Activated naive CD8-positive, alpha-beta T cell treated with anti-CD3 and anti-CD28 coated beads, Interleukin-2, amount 10 ng/mL, durations not matched to agents 7 days and 5 days (primary cell): ENCODE measurements at regions not wholly inside any gene's neighbourhood (a gene's known extent, or its start where the extent isn't known, plus 50 kb on each side); places are given as distances from the start of the nearest gene placed in this dataset.

Experiments used
- ATAC-seq: fragments of 150-1000 bp; cut with Tn5 transposase; one replicate; pipeline ENCODE4 v1.10.0; 2021; ENCODE audit warnings: low read depth, moderate library complexity
- POLR2A ChIA-PET: fragments of 350-600 bp; sonication (Branson Sonifier 250); formaldehyde crosslinking; loops from one replicate; lab custom pipeline; 2021; ENCODE audit warnings: antibody characterized with exemption; lab: Charles Lee
- DNase-seq: peaks from one replicate; pipeline ENCODE4 v3.0.0; 2021
- H3K27ac Mint-ChIP-seq: one replicate; pipeline ENCODE4 v1.8.0; 2022; ENCODE audit warnings: mild to moderate bottlenecking, mixed read lengths
- H3K27me3 Mint-ChIP-seq: one replicate; pipeline ENCODE4 v1.8.0; 2022; ENCODE audit warnings: mild to moderate bottlenecking, moderate library complexity, mixed read lengths
- H3K36me3 Mint-ChIP-seq: one replicate; pipeline ENCODE4 v1.8.0; 2021; ENCODE audit warnings: mild to moderate bottlenecking, mixed read lengths
- H3K4me1 Mint-ChIP-seq: one replicate; pipeline ENCODE4 v1.8.0; 2021; ENCODE audit warnings: mixed read lengths
- H3K4me3 Mint-ChIP-seq: one replicate; pipeline ENCODE4 v1.8.0; 2022; ENCODE audit warnings: mild to moderate bottlenecking, moderate library complexity, mixed read lengths
- H3K9me3 Mint-ChIP-seq: one replicate; pipeline ENCODE4 v1.8.0; 2021; ENCODE audit warnings: mixed read lengths

GRCh38 chr18:44198612-44199284, 481.9 kb upstream of the SETBP1 start:
- H3K27me3 Mint-ChIP-seq, result peaks cover 2% of the 10 kb centered on the region
- POLR2A ChIA-PET, result no interaction called here
- H3K27ac Mint-ChIP-seq, result no peak overlapping the region
- peaks cover 6% of the 10 kb centered on the region for H3K9me3 Mint-ChIP-seq
- no peaks in the 10 kb centered on the region for H3K4me1 Mint-ChIP-seq
- H3K36me3 Mint-ChIP-seq, result no peaks in the 10 kb centered on the region
- DNase-seq, result no peak
- no peak overlapping the region for H3K4me3 Mint-ChIP-seq
- no peak for ATAC-seq

- Mint-ChIP-seq H3K4me1 (no peaks in the 10 kb centered on the region), H3K27ac (no peak overlapping the region), H3K4me3 (no peak overlapping the region), H3K36me3 (no peaks in the 10 kb centered on the region), H3K27me3 (no peaks in the 10 kb centered on the region), H3K9me3 (no peaks in the 10 kb centered on the region)
- DNase-seq (no peak), ATAC-seq (no peak)
- POLR2A ChIA-PET, result no interaction called here
Measured at GRCh38 chr18:44213293-44213692, 467.4 kb upstream of the SETBP1 start.

- no peak for ATAC-seq
- no peaks in the 10 kb centered on the region for H3K36me3 Mint-ChIP-seq
Measured at GRCh38 chr18:44214396-44214795, 466.3 kb upstream of the SETBP1 start.

GRCh38 chr18:44216169-44216568, 464.5 kb upstream of the SETBP1 start:
- no peaks in the 10 kb centered on the region for H3K9me3 Mint-ChIP-seq

More at GRCh38 chr18:44214396-44214795, 466.3 kb upstream of the SETBP1 start:
- Mint-ChIP-seq H3K9me3 (no peaks in the 10 kb centered on the region), H3K27ac (no peak overlapping the region), H3K27me3 (no peaks in the 10 kb centered on the region), H3K4me1 (no peaks in the 10 kb centered on the region), H3K4me3 (no peak overlapping the region)
- DNase-seq, result no peak
- POLR2A ChIA-PET, result no interaction called here

GRCh38 chr18:44227501-44227900, 453.2 kb upstream of the SETBP1 start:
- ATAC-seq, result no peak
- POLR2A ChIA-PET, result no interaction called here

More at GRCh38 chr18:44216169-44216568, 464.5 kb upstream of the SETBP1 start:
- H3K27ac Mint-ChIP-seq, result no peak overlapping the region
- H3K27me3 Mint-ChIP-seq, result no peaks in the 10 kb centered on the region
- DNase-seq (no peak), ATAC-seq (no peak)
- H3K4me3 Mint-ChIP-seq, result no peak overlapping the region
- H3K36me3 Mint-ChIP-seq, result no peaks in the 10 kb centered on the region
- POLR2A ChIA-PET, result no interaction called here
- no peaks in the 10 kb centered on the region for H3K4me1 Mint-ChIP-seq

GRCh38 chr18:44229693-44230108, 451.0 kb upstream of the SETBP1 start:
- no peak overlapping the region for H3K27ac Mint-ChIP-seq
- DNase-seq, result no peak
- H3K4me1 Mint-ChIP-seq, result no peaks in the 10 kb centered on the region
- no peak for ATAC-seq
- no peaks in the 10 kb centered on the region for H3K27me3 Mint-ChIP-seq
- no peak overlapping the region for H3K4me3 Mint-ChIP-seq
- peaks cover 2% of the 10 kb centered on the region for H3K9me3 Mint-ChIP-seq
- H3K36me3 Mint-ChIP-seq, result no peaks in the 10 kb centered on the region
- POLR2A ChIA-PET, result no interaction called here

More at GRCh38 chr18:44227501-44227900, 453.2 kb upstream of the SETBP1 start:
- no peak for DNase-seq
- no peaks in the 10 kb centered on the region for H3K27me3 Mint-ChIP-seq
- no peak overlapping the region for H3K4me3 Mint-ChIP-seq
- no peaks in the 10 kb centered on the region for H3K36me3 Mint-ChIP-seq
- H3K27ac Mint-ChIP-seq, result no peak overlapping the region
- H3K9me3 Mint-ChIP-seq, result peaks cover 2% of the 10 kb centered on the region
- H3K4me1 Mint-ChIP-seq, result no peaks in the 10 kb centered on the region

GRCh38 chr18:44231936-44232335, 448.8 kb upstream of the SETBP1 start:
- ATAC-seq, result no peak
- H3K27ac Mint-ChIP-seq, result no peak overlapping the region
- no peaks in the 10 kb centered on the region for H3K9me3 Mint-ChIP-seq
- POLR2A ChIA-PET, result no interaction called here
- no peak for DNase-seq
- no peaks in the 10 kb centered on the region for H3K4me1 Mint-ChIP-seq
- H3K27me3 Mint-ChIP-seq, result no peaks in the 10 kb centered on the region
- no peak overlapping the region for H3K4me3 Mint-ChIP-seq
- no peaks in the 10 kb centered on the region for H3K36me3 Mint-ChIP-seq

- no peaks in the 10 kb centered on the region for H3K4me1 Mint-ChIP-seq
- H3K36me3 Mint-ChIP-seq, result no peaks in the 10 kb centered on the region
- no peak overlapping the region for H3K4me3 Mint-ChIP-seq
- DNase-seq, result no peak
- no peak overlapping the region for H3K27ac Mint-ChIP-seq
- no peaks in the 10 kb centered on the region for H3K27me3 Mint-ChIP-seq
- no peak for ATAC-seq
- POLR2A ChIA-PET, result no interaction called here
- no peaks in the 10 kb centered on the region for H3K9me3 Mint-ChIP-seq
Measured at GRCh38 chr18:44232500-44232899, 448.2 kb upstream of the SETBP1 start.

- Mint-ChIP-seq H3K4me3 (no peak overlapping the region), H3K36me3 (no peaks in the 10 kb centered on the region), H3K9me3 (no peaks in the 10 kb centered on the region), H3K27me3 (no peaks in the 10 kb centered on the region), H3K27ac (no peak overlapping the region), H3K4me1 (no peaks in the 10 kb centered on the region)
- POLR2A ChIA-PET, result no interaction called here
- DNase-seq, result no peak
- ATAC-seq, result no peak
Measured at GRCh38 chr18:44238454-44238853, 442.2 kb upstream of the SETBP1 start.

- DNase-seq (no peak), ATAC-seq (no peak)
- Mint-ChIP-seq H3K27ac (no peak overlapping the region), H3K4me3 (no peak overlapping the region), H3K4me1 (no peaks in the 10 kb centered on the region), H3K27me3 (no peaks in the 10 kb centered on the region), H3K9me3 (no peaks in the 10 kb centered on the region), H3K36me3 (no peaks in the 10 kb centered on the region)
- POLR2A ChIA-PET, result no interaction called here
Measured at GRCh38 chr18:44238911-44239310, 441.8 kb upstream of the SETBP1 start.

GRCh38 chr18:44241020-44241419, 439.7 kb upstream of the SETBP1 start:
- no peaks in the 10 kb centered on the region for H3K9me3 Mint-ChIP-seq
- DNase-seq (no peak), ATAC-seq (no peak)
- H3K27ac Mint-ChIP-seq, result no peak overlapping the region
- no peak overlapping the region for H3K4me3 Mint-ChIP-seq
- POLR2A ChIA-PET, result no interaction called here
- no peaks in the 10 kb centered on the region for H3K4me1 Mint-ChIP-seq
- H3K27me3 Mint-ChIP-seq, result no peaks in the 10 kb centered on the region
- no peaks in the 10 kb centered on the region for H3K36me3 Mint-ChIP-seq

- Mint-ChIP-seq H3K27me3 (no peaks in the 10 kb centered on the region), H3K9me3 (no peaks in the 10 kb centered on the region), H3K27ac (no peak overlapping the region), H3K4me1 (no peaks in the 10 kb centered on the region), H3K4me3 (no peak overlapping the region), H3K36me3 (no peaks in the 10 kb centered on the region)
- DNase-seq, result no peak
- ATAC-seq, result no peak
- POLR2A ChIA-PET, result no interaction called here
Measured at GRCh38 chr18:44245019-44245418, 435.7 kb upstream of the SETBP1 start.

- Mint-ChIP-seq H3K4me3 (no peak overlapping the region), H3K27ac (no peak overlapping the region), H3K27me3 (no peaks in the 10 kb centered on the region), H3K9me3 (peaks cover 2% of the 10 kb centered on the region), H3K4me1 (no peaks in the 10 kb centered on the region), H3K36me3 (no peaks in the 10 kb centered on the region)
- ATAC-seq (no peak), DNase-seq (no peak)
- POLR2A ChIA-PET, result no interaction called here
Measured at GRCh38 chr18:44246001-44246400, 434.7 kb upstream of the SETBP1 start.

GRCh38 chr18:44258086-44258485, 422.6 kb upstream of the SETBP1 start:
- DNase-seq (no peak), ATAC-seq (no peak)
- Mint-ChIP-seq H3K27ac (no peak overlapping the region), H3K27me3 (no peaks in the 10 kb centered on the region), H3K4me1 (no peaks in the 10 kb centered on the region), H3K36me3 (no peaks in the 10 kb centered on the region), H3K9me3 (peaks cover 9% of the 10 kb centered on the region), H3K4me3 (no peak overlapping the region)
- POLR2A ChIA-PET, result no interaction called here
